ENCODE measurements at regions not wholly inside any gene's neighbourhood (a gene's known extent, or its start where the extent isn't known, plus 50 kb on each side); places are given as distances from the start of the nearest gene placed in this dataset.
"Not testable (repeated sequence)": the region's sequence is repeated elsewhere in the genome, so short reads cannot be mapped to it uniquely, and the experiment has no call there.

- peaks cover 11% of the 10 kb centered on the region for H3K4me1 Mint-ChIP-seq (ENCODE audit: low read depth)
Observed at GRCh38 chr3:72175296-72175858, 390.4 kb upstream of the PROK2 start.

GRCh38 chr3:72174890-72175289 is 389.9 kb upstream of the PROK2 start:
- no peaks in the 10 kb centered on the region for H3K9me3 Mint-ChIP-seq
- H3K4me1 Mint-ChIP-seq (ENCODE audit: low read depth), result peaks cover 11% of the 10 kb centered on the region
- peaks cover 23% of the 10 kb centered on the region for H3K27me3 Mint-ChIP-seq (ENCODE audit: low read depth)
- no peak overlapping the region for H3K4me3 Mint-ChIP-seq
- ATAC-seq (no peak), DNase-seq (no peak)
- no peaks in the 10 kb centered on the region for H3K36me3 Mint-ChIP-seq (ENCODE audit: insufficient read depth)

More at GRCh38 chr3:72175296-72175858, 390.4 kb upstream of the PROK2 start:
- Mint-ChIP-seq H3K9me3 (no peaks in the 10 kb centered on the region), H3K36me3 (ENCODE audit: insufficient read depth) (no peaks in the 10 kb centered on the region), H3K4me3 (no peak overlapping the region), H3K27me3 (ENCODE audit: low read depth) (peaks cover 23% of the 10 kb centered on the region)
- ATAC-seq, result no peak
- DNase-seq, result no peak

DNA sequence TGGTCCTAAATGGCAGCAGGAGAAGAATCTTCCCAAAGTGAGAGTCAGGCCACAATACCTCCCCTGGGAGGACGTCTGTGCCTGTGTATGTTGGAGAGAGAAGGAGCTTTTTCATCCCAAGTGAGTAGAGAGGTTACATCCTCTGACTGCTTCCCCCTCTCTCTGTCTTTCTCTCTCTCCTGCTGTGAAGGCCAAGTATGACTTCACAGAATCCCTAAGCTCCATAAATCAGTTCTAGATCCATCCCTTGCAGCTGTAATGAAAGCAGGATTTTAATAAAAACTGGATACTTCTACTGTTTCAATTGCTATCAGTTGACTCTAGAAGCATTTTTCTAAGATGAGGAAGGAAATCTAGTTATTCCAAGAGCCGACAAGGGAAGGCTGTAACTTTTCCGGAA is 389.1 kb upstream of the PROK2 start:
- H3K27me3 Mint-ChIP-seq (ENCODE audit: low read depth), result peaks cover 23% of the 10 kb centered on the region
- no peaks in the 10 kb centered on the region for H3K9me3 Mint-ChIP-seq
- no peaks in the 10 kb centered on the region for H3K36me3 Mint-ChIP-seq (ENCODE audit: insufficient read depth)
- DNase-seq (no peak), ATAC-seq (no peak)
- no peak overlapping the region for H3K4me3 Mint-ChIP-seq
- H3K4me1 Mint-ChIP-seq (ENCODE audit: low read depth), result peaks cover 11% of the 10 kb centered on the region

GRCh38 chr3:72171946-72172345 is 387.0 kb upstream of the PROK2 start:
- Mint-ChIP-seq H3K36me3 (ENCODE audit: insufficient read depth) (no peaks in the 10 kb centered on the region), H3K27me3 (ENCODE audit: low read depth) (peaks cover 16% of the 10 kb centered on the region), H3K9me3 (no peaks in the 10 kb centered on the region), H3K4me3 (no peak overlapping the region), H3K4me1 (ENCODE audit: low read depth) (peaks cover 7% of the 10 kb centered on the region)
- DNase-seq, result no peak
- ATAC-seq, result no peak

GRCh38 chr3:72171463-72171881 is 386.5 kb upstream of the PROK2 start:
- peaks cover 11% of the 10 kb centered on the region for H3K27me3 Mint-ChIP-seq (ENCODE audit: low read depth)
- H3K4me3 Mint-ChIP-seq, result no peak overlapping the region
- no peaks in the 10 kb centered on the region for H3K9me3 Mint-ChIP-seq
- H3K4me1 Mint-ChIP-seq (ENCODE audit: low read depth), result peaks cover 2% of the 10 kb centered on the region
- ATAC-seq (no peak), DNase-seq (no peak)
- no peaks in the 10 kb centered on the region for H3K36me3 Mint-ChIP-seq (ENCODE audit: insufficient read depth)

GRCh38 chr3:72169561-72170472 is 384.9 kb upstream of the PROK2 start:
- DNase-seq (no peak), ATAC-seq (no peak)
- Mint-ChIP-seq H3K27me3 (ENCODE audit: low read depth) (peaks cover 2% of the 10 kb centered on the region), H3K4me3 (no peak overlapping the region), H3K9me3 (no peaks in the 10 kb centered on the region), H3K4me1 (ENCODE audit: low read depth) (no peaks in the 10 kb centered on the region), H3K36me3 (ENCODE audit: insufficient read depth) (no peaks in the 10 kb centered on the region)

GRCh38 chr3:72169120-72169519 is 384.2 kb upstream of the PROK2 start:
- H3K4me3 Mint-ChIP-seq, result no peak overlapping the region
- peaks cover 2% of the 10 kb centered on the region for H3K27me3 Mint-ChIP-seq (ENCODE audit: low read depth)
- DNase-seq, result no peak
- no peak for ATAC-seq
- no peaks in the 10 kb centered on the region for H3K4me1 Mint-ChIP-seq (ENCODE audit: low read depth)
- no peaks in the 10 kb centered on the region for H3K9me3 Mint-ChIP-seq
- no peaks in the 10 kb centered on the region for H3K36me3 Mint-ChIP-seq (ENCODE audit: insufficient read depth)

DNA sequence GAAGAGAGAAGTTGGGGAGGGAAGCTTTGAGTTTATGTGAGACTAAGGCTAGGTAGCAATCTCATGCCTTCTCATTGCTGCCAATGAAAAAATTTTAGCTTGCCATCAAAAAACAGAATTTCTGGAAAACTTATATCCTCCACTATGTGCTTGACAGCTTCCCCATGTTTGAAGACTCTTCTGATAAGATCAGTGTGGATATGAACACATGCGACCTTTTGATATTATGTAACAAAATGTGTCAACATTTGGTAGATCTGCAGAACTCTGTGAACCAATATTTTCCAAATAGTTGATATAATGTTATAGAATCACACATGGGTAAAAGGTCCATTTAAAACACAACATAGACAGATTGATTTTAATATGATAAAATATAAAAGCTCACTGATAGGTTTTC is 380.9 kb upstream of the PROK2 start:
- Mint-ChIP-seq H3K4me3 (no peak overlapping the region), H3K27me3 (ENCODE audit: low read depth) (no peaks in the 10 kb centered on the region), H3K4me1 (ENCODE audit: low read depth) (no peaks in the 10 kb centered on the region), H3K9me3 (no peaks in the 10 kb centered on the region), H3K36me3 (ENCODE audit: insufficient read depth) (no peaks in the 10 kb centered on the region)
- DNase-seq, result no peak
- ATAC-seq, result no peak

GRCh38 chr3:72165317-72165716 is 380.4 kb upstream of the PROK2 start:
- Mint-ChIP-seq H3K9me3 (no peaks in the 10 kb centered on the region), H3K27me3 (ENCODE audit: low read depth) (no peaks in the 10 kb centered on the region), H3K36me3 (ENCODE audit: insufficient read depth) (no peaks in the 10 kb centered on the region), H3K4me3 (no peak overlapping the region), H3K4me1 (ENCODE audit: low read depth) (no peaks in the 10 kb centered on the region)
- no peak for DNase-seq
- no peak for ATAC-seq

DNA sequence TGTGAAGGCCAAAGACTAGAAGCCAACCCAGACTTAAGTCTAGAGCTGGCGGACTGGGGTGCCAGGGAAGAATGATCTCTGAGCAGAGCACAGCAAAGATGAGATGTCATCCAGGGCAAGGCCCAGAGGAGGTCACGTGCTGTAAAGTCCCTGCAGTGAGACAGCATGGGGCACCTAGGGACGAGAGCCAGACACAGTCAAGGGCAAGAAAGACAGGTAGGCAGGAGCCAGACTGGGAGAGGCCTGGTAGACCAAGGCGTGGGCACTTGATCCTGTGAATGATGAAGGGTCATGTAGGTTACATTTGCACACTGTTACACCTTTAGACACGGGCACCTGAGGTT is 379.7 kb upstream of the PROK2 start:
- no peaks in the 10 kb centered on the region for H3K9me3 Mint-ChIP-seq
- no peaks in the 10 kb centered on the region for H3K27me3 Mint-ChIP-seq (ENCODE audit: low read depth)
- H3K36me3 Mint-ChIP-seq (ENCODE audit: insufficient read depth), result no peaks in the 10 kb centered on the region
- ATAC-seq, result no peak
- DNase-seq, result no peak
- no peak overlapping the region for H3K4me3 Mint-ChIP-seq
- H3K4me1 Mint-ChIP-seq (ENCODE audit: low read depth), result no peaks in the 10 kb centered on the region

DNA sequence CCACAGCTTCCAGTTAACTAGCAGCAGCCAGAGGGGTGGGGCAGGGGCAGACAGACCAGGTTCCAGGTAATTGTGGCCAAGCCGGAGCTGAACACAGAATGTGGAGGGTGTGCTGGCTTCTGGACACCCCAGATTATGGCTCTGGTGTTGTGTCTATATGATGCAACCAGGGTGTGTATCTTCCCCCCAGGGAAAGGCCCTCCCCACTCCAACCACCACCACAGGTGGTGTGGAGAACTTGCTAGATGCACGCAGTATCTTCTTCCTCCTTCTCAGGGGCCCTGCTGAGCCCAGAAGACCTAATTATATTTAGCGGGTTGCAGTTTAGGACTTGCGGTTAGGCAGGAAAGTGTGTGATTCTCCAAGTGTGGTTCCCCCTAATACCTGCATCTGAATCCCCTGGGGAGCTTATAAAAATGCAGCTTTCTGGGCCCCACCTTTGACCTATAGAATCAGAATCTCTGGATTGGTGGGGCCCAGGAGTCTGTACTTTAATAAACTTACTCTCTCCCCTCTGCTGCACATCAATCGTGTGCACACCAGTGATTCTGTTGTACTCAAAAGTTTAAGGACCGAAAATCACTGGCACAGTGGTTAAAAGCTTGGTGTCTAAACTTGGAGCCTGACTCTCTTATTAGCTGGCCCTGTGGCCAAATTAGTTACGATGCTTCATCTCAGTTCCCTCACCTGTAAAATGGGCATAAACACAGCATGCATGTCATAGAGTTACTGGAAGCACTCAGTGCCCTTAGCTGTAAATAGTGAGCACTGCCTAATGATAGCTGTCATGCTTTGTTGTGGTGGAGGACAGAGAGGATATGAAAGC is 379.1 kb upstream of the PROK2 start:
- DNase-seq (no peak), ATAC-seq (no peak)
- H3K9me3 Mint-ChIP-seq, result no peaks in the 10 kb centered on the region
- H3K27me3 Mint-ChIP-seq (ENCODE audit: low read depth), result no peaks in the 10 kb centered on the region
- H3K4me3 Mint-ChIP-seq, result no peak overlapping the region
- H3K36me3 Mint-ChIP-seq (ENCODE audit: insufficient read depth), result no peaks in the 10 kb centered on the region
- H3K4me1 Mint-ChIP-seq (ENCODE audit: low read depth), result no peaks in the 10 kb centered on the region

DNA sequence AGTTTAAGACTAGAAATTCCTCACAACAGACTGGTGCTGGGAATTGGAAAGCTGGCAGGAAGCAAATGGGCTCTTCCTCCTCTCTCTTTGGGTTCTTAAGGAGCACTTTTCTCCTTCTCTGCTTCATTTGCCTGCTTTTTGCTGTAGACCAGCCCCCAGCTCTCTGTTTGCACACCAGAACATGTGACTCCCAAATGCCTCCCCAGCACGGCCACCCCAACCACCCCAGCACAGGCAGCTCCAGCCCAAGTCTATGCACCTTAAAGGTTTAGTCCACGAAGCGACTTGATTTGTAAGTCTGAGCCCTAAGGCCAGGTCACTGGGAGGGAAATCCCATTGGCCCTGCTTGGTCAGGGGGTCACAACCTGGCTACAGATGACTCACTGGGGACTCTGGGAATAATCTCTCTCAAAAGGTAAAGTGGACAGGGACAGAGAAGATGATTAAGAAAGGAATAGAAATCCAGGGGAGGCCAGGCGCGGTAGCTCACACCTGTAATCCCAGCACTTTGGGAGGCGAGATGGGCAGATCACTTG is 377.8 kb upstream of the PROK2 start:
- DNase-seq (no peak), ATAC-seq (no peak)
- Mint-ChIP-seq H3K36me3 (ENCODE audit: insufficient read depth) (no peaks in the 10 kb centered on the region), H3K4me3 (no peak overlapping the region), H3K27me3 (ENCODE audit: low read depth) (no peaks in the 10 kb centered on the region), H3K9me3 (no peaks in the 10 kb centered on the region), H3K4me1 (ENCODE audit: low read depth) (peaks cover 5% of the 10 kb centered on the region)

DNA sequence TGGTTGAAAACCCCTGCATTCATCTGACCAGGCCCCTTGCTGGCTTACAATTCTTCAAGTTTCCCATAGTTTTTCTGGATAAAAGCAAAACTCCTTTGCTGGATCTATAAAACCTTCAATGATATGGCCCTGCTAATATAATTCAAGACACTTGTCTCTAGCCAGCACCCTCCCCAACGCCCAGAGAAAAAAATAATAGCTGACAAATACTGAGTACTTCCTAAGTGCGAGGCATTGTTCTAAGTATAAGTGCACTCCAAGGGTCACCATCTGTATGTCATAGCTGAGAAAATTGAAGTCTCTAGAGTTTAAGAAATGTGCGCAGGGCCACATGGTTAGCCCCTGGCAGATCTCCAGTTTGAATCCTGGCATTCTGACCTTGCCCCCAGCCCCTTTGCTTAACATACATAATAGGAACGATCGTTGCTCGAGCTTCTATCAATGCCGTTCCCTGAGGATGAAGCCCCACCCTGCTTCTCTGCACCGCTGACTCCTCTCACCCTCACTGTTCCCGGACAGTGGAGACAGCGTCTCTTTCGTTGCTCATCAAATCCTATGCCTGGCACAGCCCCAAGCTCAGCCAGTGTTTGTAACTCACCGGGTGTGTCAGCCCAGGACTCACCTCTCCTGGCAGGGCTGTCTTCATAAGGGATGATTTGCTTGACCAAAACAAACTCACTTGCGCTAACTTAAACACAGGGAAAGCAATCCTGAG is 377.1 kb upstream of the PROK2 start:
- H3K27me3 Mint-ChIP-seq (ENCODE audit: low read depth), result no peaks in the 10 kb centered on the region
- no peaks in the 10 kb centered on the region for H3K36me3 Mint-ChIP-seq (ENCODE audit: insufficient read depth)
- peaks cover 5% of the 10 kb centered on the region for H3K4me1 Mint-ChIP-seq (ENCODE audit: low read depth)
- no peak for ATAC-seq
- no peak overlapping the region for H3K4me3 Mint-ChIP-seq
- no peak for DNase-seq
- no peaks in the 10 kb centered on the region for H3K9me3 Mint-ChIP-seq

- not testable (repeated sequence) for DNase-seq; H3K36me3 Mint-ChIP-seq (ENCODE audit: insufficient read depth); H3K9me3 Mint-ChIP-seq; H3K4me1 Mint-ChIP-seq (ENCODE audit: low read depth); H3K4me3 Mint-ChIP-seq; ATAC-seq; H3K27me3 Mint-ChIP-seq (ENCODE audit: low read depth)
Observed at GRCh38 chr3:72161285-72161684, 376.3 kb upstream of the PROK2 start.

All from activated T-cell treated with anti-CD3 and anti-CD28 coated beads, Interleukin-2, amount 50 U/mL, for 4 hours (primary cell).